Esophagus mucosa (tissue), 1 donor: ENCODE measurements at regions not wholly inside any gene's neighbourhood (a gene's known extent, or its start where the extent isn't known, plus 50 kb on each side); places are given as distances from the start of the nearest gene placed in this dataset.
A peak's percentile ranks its signal among the peaks of the same experiment; 100 is the strongest.
"Not testable (repeated sequence)": the region's sequence is repeated elsewhere in the genome, so short reads cannot be mapped to it uniquely, and the experiment has no call there.

ENCODE experiments used
- ATAC-seq: fragments of 200-7000 bp; cut with Tn5 transposase; one replicate; pipeline ENCODE4 v1.9.1; 2020
- donor health status: DM: yes; HTN: yes; CAD: no.

DNA sequence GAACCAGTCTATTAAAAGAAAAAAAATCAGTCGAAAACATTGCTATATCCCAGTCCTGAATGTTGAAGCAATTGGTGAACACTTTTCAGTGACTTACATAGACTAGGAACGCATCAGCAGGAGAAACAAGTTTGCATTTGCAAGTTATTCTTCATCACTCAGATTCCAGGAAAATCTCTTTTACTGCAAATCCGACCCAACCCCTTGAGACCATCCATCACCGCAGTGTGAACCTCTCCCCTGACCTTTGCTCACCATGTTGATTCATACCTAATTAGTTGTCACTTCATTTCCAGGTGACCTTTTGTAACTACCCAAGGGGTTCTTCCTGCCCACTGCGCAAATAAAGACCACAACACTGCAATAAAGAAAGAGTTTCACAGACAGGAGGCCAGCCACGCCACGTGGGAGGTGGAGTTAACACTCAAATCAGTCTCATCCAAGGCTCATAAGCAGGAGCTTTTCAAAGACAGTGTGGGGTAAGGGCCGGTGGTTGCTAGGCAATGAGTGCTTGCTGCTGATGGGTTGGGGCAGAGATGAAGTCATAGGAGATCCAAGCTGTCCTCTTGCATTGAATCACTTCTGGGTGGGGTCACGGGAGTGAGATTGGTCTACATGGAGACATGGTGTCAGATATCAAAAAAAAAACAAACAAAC is 241.3 kb upstream of the TMEM132C start:
- no peak for ATAC-seq

DNA sequence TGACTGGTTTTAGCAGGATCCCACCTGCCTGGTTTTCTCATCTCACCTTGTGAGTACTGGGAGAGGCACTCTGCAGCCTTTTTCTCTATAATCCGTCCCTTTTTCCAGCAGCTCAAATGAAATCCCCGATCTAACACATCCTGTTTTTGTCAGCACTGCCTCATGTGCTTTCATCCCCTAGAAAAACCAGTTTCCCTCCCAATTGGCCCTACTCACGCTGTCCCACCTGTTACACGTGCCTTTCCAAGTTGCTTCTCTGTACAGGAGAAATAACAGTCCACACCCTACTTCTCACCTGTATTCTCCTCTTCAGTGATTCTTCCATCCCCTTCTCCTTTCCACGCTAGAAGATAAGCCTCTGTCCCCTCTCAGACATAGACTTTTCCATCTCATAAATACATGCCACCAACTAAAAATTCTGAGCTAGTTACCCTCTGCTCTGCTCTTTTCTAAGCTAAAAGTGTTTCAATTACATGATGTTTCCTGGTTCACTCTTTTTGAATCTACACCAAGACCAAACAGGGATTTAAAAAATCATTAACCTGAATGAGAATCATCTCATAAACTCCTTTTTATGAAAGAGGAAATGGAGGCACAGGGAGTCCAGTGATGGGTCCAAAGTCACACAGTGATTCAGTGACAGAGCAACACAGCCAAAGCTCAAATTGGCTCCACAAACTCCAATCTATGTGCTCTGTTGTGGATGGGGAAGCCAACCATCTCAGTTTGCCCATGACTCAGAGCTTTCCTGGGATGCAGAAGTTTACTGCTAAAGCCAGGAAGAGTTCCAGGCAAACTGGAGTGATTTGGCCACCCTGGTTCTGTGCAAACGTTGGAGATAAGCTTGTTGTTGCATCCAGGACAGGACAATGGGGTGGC is 240.0 kb upstream of the TMEM132C start:
- ATAC-seq: no peak

DNA sequence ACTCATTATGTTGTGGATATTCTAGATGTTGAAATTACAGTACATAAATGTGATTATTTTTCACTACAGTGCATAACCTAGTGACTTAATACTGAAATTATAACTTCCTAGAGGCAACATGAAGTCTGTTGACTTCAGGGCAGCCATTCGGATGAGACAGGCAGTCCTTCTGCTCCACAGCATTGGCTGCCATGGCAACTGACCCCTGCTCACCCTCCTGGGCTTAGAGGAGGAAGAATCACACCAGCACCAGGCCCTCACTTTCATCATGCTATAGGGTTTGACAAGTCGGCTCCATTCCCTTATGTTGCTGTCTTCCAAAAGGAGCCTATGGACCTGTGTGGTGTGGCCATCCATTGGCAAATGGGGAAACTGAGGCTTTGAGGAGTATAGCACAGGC is 233.5 kb upstream of the TMEM132C start:
- ATAC-seq: no peak

DNA sequence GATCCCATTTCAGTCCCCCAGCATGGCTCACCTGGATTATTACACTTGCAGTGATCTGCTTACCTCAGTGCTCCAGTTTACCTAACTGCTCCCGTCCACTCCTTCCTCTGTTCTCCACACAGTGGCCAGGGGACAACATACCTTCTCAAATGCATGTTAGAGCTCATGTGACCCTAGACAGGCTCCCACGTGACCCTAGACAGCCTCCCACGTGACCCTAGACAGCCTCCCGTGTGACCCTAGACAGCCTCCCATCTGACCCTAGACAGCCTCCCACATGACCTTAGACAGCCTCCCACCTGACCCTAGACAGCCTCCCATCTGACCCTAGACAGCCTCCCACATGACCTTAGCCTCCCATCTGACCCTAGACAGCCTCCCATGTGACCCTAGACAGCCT is 226.0 kb upstream of the TMEM132C start:
- ATAC-seq: no peak

DNA sequence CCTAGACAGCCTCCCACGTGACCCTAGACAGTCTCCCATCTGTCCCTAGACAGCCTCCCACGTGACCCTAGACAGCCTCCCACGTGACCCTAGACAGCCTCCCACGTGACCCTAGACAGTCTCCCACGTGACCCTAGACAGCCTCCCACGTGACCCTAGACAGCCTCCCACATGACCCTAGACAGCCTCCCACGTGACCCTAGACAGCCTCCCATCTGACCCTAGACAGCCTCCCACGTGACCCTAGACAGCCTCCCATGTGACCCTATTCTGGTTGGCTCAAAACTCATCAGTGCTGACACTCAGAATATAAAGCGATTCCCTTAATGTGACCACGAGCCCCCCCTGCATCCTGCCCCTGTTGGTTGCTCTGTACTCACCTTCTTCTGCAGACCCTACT is 224.7 kb upstream of the TMEM132C start:
- not testable (repeated sequence) for ATAC-seq

DNA sequence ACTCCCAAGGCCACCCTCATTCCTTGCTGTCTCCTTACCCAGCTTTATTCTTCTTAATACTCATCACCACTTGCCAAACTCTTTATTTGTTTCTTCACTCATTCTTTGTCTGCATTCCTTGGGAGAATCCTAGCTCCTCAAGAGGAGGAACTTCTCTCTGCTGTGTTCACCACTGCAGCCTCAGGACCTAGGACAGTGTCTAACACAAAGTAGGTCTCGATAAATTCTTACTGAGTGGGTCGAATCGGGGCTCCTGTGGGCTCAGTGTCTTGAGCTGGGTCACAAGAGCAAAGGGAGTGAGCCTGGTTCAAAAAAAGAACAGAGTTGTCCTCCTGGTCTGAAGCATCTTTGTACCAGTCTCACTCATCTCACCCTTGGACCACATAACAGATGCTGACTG is 224.1 kb upstream of the TMEM132C start:
- no peak for ATAC-seq

DNA sequence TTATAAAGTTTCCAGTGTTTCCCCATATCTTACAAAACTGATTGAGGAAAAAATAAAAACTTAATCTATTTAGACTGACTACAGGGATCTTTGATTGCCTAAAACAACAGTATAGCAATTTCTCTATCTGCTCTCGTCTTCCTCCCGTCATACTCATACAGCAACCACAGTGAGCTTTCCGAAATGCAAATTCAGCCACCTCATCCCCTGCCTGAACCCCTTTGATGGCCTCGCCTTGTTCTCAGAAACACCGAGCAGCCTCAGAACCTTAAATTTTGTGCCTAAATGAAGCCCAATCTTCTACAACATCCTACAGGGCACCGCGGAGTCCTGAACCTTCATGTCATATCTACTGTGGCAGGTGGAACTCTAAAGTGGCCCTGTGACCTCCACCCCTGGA is 223.7 kb upstream of the TMEM132C start:
- no peak for ATAC-seq

DNA sequence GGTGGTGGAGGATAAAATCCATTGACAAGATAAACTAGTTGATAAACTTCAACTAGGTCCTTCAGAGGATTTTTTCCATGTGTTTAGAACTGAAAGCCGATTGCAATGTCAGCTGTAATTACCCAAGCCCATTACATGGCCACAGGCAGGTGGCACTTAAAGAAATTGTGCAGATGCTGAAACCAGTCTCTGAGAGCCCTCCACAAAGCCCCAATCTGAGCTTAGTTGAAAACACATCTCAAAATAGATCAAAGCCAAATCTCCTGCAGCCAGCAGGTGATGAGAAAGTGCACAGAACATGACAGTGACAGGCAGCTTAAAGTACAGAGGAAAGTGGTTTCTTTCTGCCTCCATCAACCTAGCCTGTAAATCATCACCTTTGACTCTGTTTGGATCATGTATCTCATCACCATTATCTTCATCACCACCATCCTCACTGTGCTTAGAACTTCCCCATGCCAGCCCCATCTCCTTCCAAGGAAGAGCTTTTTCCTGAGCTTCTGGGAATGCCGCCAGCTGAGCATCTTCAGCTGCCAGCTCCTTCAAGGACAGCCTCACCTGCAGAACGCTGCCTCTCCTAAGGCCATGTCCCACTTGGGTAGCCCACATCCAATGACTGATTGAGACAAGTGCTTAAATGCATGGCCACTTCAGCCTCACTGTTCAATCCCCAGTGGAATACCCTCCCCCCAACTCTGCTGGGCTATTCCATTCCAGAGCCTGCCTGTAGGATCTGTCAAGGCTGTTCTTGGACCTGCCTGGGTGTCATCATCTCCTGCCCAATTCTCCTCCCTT is 219.5 kb upstream of the TMEM132C start:
- no peak for ATAC-seq

DNA sequence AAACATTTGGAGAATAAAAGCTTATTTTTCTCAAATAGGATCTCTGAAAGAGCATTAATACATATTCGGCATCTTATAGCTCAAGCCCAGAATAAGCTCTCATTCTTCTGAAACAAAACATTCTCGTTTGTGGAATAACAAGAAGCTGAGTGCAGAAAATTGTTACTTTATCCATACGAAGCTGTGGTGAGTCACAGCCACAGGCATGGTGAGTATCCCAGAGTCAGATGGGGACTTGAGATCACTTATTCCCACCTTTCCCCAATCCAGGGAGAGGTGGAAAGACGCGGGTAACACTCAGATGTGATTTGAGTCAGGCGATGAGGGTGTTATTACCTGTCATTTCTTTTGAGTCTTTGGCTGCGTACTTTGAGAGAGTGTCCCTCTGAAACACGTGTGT is 214.6 kb upstream of the TMEM132C start:
- ATAC-seq: no peak

DNA sequence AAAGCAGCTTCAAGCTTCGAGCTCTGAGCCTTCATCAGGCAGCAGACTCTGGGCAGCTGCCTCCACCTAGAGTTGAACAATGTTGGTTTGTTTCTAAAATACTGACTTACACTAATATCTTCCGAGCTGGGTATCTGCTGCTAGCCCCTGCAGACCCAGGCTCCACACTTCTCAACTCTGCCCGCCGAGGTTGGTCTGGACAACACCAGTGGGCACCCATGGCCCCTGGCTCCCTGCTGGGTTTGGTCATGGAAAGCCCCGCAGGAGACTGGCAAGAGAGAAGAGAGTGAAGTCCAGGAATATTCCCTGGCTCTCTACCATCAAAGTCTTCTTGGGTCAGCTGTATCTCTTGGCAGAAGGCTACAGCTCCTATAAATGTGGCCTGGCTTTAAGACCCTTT is 214.2 kb upstream of the TMEM132C start:
- ATAC-seq: no peak

DNA sequence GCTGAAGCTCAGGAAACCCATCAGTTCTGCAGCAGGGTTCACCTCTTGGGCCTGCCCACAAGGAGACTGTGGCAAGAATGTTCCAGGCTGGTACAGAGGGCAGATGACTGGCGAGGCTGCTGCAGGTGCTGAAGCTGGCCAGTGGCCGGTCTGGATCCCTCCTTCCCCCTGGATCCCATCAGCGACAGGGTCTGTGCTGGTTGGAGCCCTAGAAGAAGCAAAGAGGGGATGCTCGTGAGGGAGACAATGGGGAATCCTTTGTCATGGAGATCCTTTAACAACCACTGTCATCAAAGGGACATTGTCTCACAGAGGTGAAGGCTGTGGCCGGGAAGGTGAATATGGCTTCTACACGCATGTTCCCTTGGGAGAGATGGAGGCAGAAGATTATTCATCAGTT is 211.4 kb upstream of the TMEM132C start:
- no peak for ATAC-seq

DNA sequence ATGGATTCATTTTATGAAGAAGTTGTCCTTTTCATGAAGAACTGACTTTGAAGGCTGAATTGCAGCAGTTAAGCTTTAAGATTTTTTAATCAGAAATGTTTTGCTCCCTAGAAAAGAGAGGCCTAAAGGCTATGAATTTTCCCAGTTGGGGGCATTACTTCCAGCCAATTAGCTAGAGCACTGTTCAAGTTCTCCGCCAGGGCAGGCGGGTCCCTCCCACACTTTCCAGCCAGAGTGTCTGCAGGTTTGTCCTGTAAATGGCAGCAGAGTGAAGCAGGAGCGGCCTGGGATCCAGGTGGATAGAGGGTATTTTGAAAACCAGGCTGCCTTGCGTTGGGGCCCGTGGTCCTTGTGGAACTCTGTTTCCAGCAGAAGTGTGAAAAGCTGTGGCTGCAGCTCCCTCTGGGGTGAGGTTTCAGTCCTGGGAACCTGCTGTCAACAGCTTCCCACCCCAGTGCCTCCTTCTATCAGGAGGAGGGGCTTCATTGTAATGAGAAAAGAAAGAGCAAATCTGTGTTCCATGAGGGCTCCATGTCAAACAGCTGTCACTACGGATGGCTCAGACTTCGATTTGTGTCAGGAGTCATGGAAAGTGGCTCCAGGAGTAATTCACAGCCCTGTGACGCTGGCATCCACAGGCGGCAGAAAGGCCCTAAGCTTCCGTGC is 210.7 kb upstream of the TMEM132C start:
- no peak for ATAC-seq

DNA sequence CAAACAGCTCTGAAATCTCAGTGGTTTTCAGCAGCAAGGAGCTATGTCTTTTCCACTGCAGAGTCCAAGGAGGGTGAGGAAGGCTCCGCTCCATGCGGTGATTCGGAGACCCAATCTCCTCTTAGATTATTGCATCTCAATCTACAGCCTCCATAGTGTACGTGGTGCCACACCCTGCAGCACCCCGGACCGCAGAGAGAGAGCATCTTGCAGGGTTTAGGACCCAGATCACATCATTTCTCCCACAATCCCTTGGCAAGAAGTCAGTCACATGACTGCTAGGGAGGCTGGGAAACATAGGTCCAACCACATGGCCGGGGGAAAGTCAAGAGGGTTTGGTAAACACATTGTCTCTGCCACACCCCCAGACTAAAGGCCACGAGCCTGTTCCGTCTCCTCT is 209.4 kb upstream of the TMEM132C start:
- no peak for ATAC-seq

DNA sequence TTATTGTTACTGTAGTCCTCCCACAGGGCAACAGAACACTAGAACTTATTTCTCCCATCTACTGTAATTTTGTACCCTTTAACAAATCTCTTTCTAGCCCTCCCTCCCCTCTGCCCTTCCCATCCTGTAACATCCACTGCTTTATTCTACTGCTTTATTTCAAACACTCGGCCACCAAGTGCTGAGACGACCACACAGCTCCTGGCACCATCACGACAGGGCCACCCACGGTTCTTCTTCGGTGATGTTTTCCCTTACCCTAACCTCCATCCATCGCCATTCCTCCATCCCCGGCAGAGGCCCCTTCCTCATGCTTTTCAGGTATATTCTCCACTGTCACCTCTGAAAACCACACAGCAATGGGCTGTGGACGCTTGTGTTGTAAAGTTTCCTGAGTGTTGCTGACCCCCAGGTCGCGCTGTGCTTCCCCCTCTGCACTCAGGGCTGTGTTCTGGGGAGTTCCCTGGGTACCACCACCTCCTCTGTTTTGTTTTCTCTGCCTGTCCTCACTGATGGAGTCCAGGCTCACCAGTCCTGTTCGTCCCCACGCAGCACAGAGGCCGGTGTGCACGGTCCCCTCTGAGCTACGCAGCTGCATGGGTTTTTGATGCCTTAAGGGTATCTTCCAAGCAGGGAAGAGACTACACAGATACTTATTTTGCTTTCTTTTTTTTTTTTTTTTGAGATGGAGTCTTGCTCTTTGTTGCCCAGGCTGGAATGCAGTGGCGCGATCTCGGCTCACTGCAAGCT is 207.2 kb upstream of the TMEM132C start:
- no peak for ATAC-seq

DNA sequence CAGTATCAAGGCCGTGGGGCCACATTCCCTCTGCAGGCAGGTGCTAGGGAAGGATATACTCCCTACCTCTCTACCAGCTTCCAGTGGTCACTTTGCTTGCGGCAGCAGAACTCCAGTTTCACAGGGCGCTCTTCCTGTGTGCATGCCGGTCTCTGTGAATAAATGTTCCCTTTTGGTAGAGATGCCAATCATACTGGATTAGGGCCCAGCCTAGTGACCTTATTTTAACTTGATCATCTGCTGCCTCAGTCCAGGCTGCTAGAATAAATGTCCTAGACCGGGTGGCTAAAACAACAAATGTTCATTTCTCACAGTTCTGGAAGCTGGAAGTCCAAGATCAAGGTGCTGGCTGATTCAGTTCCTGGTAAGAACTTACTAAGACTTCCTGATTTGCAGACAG is 198.8 kb upstream of the TMEM132C start:
- no peak for ATAC-seq

DNA sequence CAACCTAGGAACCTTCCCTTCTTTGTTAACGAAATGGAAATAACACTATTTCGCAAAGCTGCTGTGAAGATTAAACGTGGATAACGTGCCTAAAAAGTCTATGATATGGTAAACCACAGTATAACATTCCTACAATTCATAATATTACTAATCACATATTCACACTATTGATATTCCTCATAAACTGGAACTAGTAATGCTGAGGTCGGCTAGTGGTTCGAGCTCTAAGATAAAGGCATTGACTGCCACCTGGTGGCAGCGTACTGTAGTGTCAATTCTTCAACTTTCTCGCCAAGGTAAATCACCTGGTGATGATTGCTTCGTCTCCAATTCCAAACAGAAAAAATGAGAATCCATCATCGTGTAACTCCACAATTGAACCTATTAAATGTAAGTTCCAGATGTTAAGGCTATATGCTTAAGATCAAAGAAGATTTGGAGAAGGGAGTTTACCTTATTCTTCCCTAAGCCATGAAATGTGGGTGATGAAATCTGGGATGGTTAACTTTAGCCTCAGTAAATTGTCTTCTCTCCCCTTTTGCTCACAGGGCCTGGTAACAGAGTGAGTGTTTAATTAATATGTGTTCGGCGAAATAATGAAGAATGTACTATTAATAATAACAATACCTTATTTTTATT is 197.5 kb upstream of the TMEM132C start:
- peak; percentile 37 for ATAC-seq

DNA sequence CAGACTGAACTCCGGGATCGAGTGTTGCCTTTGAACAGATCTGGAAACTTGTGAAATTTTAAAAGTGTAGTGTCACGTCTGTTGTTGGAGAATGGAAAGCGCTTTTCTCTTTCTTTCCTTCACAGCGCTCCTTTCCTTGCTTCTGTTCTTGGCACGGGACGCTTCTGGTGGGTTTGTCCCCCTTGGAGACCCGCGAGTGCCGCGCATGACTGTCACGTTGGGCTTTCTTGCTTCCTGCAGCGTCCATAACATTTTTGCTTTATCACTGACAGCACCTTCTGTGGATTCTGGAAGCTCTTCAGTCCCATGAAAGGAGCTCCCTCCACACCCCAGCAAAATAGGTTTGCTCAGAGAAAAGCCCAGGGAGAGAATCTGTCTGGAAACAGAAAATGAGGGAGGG is 193.0 kb upstream of the TMEM132C start:
- no peak for ATAC-seq

DNA sequence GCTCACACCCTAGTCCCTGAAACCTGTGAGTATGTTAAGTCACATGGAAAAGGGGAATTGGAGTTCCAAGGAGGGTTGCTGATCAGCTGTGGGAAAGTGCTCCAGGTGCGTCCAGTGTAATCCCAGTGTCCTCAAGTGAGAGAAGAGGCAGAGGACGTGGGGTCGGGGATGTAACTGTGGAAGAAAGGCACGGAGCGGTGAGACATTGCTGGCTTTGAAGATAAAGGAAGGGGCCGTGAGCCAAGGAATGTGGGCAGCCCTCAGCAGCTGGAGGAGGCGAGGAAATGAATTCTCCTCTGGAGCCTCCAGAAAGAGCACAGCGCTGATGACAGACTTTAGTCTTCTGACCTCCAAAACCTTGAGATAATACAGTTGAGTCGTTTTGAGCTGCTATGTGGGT is 191.6 kb upstream of the TMEM132C start:
- ATAC-seq: no peak

DNA sequence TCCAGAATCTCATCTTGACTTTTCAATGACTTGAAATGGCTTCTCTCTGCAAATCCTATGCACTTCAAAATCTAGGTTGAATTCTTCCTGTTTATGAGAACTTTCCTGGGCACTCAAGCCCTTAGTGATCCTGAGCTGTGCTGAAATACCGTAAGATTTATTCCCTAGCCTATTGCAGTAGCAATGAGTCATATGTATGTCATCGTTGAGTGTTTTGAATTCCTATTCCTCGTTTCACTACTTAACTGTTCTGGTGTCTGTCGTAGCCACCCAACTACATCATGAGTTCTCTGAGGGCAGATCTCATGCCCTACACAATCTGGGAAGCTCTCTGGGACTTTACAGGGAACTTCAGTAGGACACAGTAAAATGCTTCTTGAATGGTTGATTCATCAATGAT is 190.8 kb upstream of the TMEM132C start:
- no peak for ATAC-seq

DNA sequence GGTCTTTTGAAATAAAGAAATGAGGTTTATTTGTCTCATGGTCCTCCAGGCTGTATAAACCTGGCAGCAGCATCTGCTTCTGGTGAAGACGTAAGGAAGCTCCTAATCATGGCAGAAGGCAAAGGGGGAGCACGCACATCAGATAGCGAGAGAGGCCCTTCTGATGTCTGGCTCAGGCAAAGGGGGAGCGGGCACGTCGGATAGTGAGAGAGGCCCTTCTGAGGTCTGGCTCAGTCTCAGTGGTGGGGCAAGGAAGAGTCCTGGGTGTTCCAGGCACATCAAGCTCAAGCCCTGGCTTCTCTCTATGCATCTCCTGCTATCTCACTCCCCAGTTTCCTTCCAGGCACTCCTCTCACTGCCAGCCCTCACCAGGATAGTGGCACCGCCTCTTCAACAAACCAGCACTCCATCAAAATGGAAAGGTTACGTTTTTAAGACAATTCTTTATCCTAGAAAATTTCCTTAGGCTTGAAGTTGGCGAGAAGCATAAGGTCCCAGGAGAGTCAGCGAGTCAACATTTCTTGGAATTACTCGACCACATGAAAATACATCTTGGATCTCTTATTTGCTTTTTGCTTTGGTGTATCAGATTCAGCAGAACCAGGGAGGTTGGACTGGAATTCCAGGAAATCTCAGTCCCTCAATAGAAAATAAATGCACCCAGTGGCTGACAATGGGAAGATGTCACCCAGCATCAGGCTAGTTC is 189.6 kb upstream of the TMEM132C start:
- no peak for ATAC-seq

DNA sequence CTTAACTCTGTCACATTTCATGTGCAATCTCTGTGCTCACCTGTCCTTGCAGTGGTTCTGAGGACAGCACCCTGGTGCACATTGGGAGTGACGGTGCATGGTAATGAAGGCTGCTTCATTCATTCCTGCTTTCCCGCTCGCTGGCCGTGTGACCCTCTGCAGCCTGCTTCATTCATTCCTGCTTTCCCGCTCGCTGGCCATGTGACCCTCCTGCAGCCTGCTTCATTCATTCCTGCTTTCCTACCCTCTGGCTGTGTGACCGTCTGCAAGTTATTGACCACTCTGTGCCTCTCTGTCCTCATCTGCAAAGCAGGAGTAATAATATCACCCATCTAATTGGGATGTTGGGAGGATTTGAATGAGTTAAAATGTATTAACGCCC is 189.1 kb upstream of the TMEM132C start:
- ATAC-seq: no peak
